Right lung (tissue), 2 donors: ENCODE measurements at regions not wholly inside any gene's neighbourhood (a gene's known extent, or its start where the extent isn't known, plus 50 kb on each side); places are given as distances from the start of the nearest gene placed in this dataset.

Experiments used
- DNase-seq, 2 donors: peaks; one replicate each; pipeline ENCODE4 v3.0.0-alpha.2; 2013

DNA sequence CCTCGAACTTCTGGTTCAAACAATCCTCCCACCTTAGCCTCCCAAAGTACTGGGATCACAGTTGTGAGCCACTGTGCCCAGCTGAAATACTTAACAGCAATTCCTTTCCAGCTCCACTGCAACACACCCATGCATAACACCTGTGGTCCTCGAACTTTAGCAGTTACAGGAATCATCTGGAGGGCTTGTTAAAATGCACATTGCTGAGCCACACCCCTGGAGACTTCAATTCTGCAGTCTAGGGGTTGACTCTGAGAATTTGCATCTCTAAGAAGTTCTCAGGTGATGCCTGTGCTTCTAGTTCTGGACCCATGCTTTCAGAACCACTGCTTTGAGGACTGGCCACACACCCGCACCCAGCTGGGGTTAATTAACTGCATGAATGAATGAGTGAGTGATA is 53.1 kb upstream of the UBL3 start:
- DNase-seq = no peak

DNA sequence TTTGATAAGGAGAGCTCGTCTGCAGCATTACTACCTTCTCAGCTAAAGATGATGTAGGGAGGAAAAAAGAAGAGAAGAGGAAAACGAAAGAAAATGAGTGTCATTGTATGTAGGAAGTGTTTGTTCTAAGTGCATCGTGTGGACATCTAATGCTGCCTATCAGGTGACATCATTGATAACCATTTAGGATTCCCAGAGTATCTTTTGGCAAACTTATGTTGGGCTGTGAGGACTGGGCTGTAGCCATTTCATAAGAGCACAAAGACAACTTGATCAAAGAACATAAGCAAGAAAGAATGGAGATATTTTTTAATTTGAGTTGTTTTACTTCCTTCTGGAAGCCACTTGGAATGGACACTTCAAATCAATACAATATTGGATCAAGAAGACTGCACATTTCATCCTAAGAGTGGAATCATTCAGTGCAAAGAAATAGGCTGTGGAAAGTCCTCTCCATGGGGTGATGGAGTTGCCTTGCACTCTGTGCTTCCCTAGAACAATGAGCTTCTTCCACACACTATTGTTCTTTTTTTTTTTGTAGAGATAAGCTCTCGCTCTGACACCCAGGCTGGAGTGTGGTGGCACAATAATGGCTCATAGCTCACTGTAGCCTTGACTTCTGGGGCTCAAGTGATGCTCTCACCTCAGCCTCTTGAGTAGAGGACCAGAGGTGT is 52.4 kb upstream of the UBL3 start:
- no peak for DNase-seq

- DNase-seq = peak; percentile 86 to 87
These were observed 51.6 kb upstream of the UBL3 start for GRCh38 chr13:29901710-29902631.
